A673 (cell line): ENCODE measurements at regions not wholly inside any gene's neighbourhood (a gene's known extent, or its start where the extent isn't known, plus 50 kb on each side); places are given as distances from the start of the nearest gene placed in this dataset.

Experiments
- BruUV-seq: library from RNA; stranded (reverse); fragments of 400-500 nt; replicated peaks from 2 replicates; lab custom pipeline; 2021; lab: Mats Ljungman, UMichigan
- CTCF ChIA-PET: fragments of 300-600 bp; sonication (Branson Sonifier 250); formaldehyde crosslinking; loops from one replicate; lab custom pipeline; 2022; ENCODE audit warnings: antibody characterized with exemption; lab: Charles Lee
- POLR2A ChIA-PET: fragments of 300-600 bp; sonication (Branson Sonifier 250); formaldehyde crosslinking; loops from one replicate; lab custom pipeline; 2022; ENCODE audit warnings: antibody characterized with exemption; ENCODE audit not compliant: low non-redundant PET; lab: Charles Lee
- DNase-seq: peaks from one replicate; pipeline ENCODE4 v3.0.0-alpha.2; 2015; ENCODE audit warnings: low spot score
- H3K27ac ChIP-seq: fragments of 200-600 bp; sonication (generic); 2 replicates; pipeline ENCODE4 v1.5.1; 2016; ENCODE audit warnings: mixed run types, low read depth, mild to moderate bottlenecking, mixed read lengths, antibody characterized with exemption, low read length; ENCODE audit not compliant: poor library complexity, severe bottlenecking
- H3K27me3 ChIP-seq: fragments of 200-600 bp; sonication (generic); replicated peaks from 2 replicates; pipeline ENCODE4 v1.6.1; 2017; ENCODE audit warnings: mixed run types, low read depth, mild to moderate bottlenecking, mixed read lengths, antibody characterized with exemption, low read length; ENCODE audit not compliant: insufficient read depth, poor library complexity
- H3K36me3 ChIP-seq: fragments of 200-600 bp; sonication (generic); 2 replicates; pipeline ENCODE4 v1.6.1; 2016; ENCODE audit warnings: mixed run types, mild to moderate bottlenecking, mixed read lengths, antibody characterized with exemption, low read length; ENCODE audit not compliant: insufficient read depth, poor library complexity, severe bottlenecking
- H3K4me1 ChIP-seq: fragments of 200-600 bp; sonication (generic); 2 replicates; pipeline ENCODE4 v1.6.1; 2017; ENCODE audit warnings: mixed run types, mild to moderate bottlenecking, mixed read lengths, antibody characterized with exemption, low read length; ENCODE audit not compliant: insufficient read depth, poor library complexity, severe bottlenecking
- H3K4me3 ChIP-seq: fragments of 200-600 bp; sonication (generic); 2 replicates; pipeline ENCODE4 v1.5.1; 2016; ENCODE audit warnings: low read depth, mixed run types, mild to moderate bottlenecking, mixed read lengths, low read length; ENCODE audit not compliant: poor library complexity, severe bottlenecking
- H3K9me3 ChIP-seq: fragments of 200-600 bp; sonication (generic); 2 replicates; pipeline ENCODE4 v1.6.1; 2016; ENCODE audit warnings: mixed run types, low read depth, mild to moderate bottlenecking, mixed read lengths, antibody characterized with exemption, low read length; ENCODE audit not compliant: poor library complexity, severe bottlenecking
- CTCF ChIP-seq: fragments of 300-800, 200-600 bp; sonication (generic); conservative IDR thresholded peaks from 2 replicates; pipeline ENCODE4 v1.5.1; 2017; ENCODE audit warnings: low read depth, mild to moderate bottlenecking, antibody characterized with exemption, low read length, moderate library complexity, mixed read lengths
- EZH2 ChIP-seq: fragments of 200-600 bp; sonication (generic); IDR thresholded peaks from 2 replicates; pipeline ENCODE4 v1.6.1; 2017; ENCODE audit warnings: borderline replicate concordance, low read depth, mild to moderate bottlenecking, mixed read lengths, antibody characterized with exemption, low read length; ENCODE audit not compliant: poor library complexity, severe bottlenecking
- intact Hi-C: fragments of 100-400 bp; cut with micrococcal nuclease; formaldehyde crosslinking; loops from one replicate; pipeline ENCODE4 v1.10.0; 2022; ENCODE audit not compliant: unreplicated experiment

GRCh38 chr12:115760231-115760630 is 517.3 kb downstream of the MED13L start:
- no peaks in the 10 kb centered on the region for H3K36me3 ChIP-seq
- no peaks in the 10 kb centered on the region for H3K4me1 ChIP-seq
- DNase-seq, result no peak
- H3K27me3 ChIP-seq, result peaks cover 34% of the 10 kb centered on the region
- no peak overlapping the region for H3K27ac ChIP-seq
- ChIA-PET POLR2A (no interaction called here), CTCF (no interaction called here)
- intact Hi-C loops, result no loop called here
- no TSS peak for BruUV-seq
- no peak for TF ChIP-seq CTCF
- no peak for TF ChIP-seq EZH2
- H3K4me3 ChIP-seq, result no peak overlapping the region
- no peaks in the 10 kb centered on the region for H3K9me3 ChIP-seq

GRCh38 chr12:115758877-115759620 is 518.4 kb downstream of the MED13L start:
- no peak for DNase-seq
- no peaks in the 10 kb centered on the region for H3K36me3 ChIP-seq
- peaks cover 46% of the 10 kb centered on the region for H3K27me3 ChIP-seq
- ChIA-PET CTCF (no interaction called here), POLR2A (no interaction called here)
- TF ChIP-seq EZH2, result no peak
- TF ChIP-seq CTCF, result no peak
- no TSS peak for BruUV-seq
- H3K27ac ChIP-seq, result no peak overlapping the region
- no peaks in the 10 kb centered on the region for H3K4me1 ChIP-seq
- H3K9me3 ChIP-seq, result no peaks in the 10 kb centered on the region
- intact Hi-C loops, result no loop called here
- H3K4me3 ChIP-seq, result no peak overlapping the region

- intact Hi-C loops, result no loop called here
- Histone ChIP-seq H3K9me3 (no peaks in the 10 kb centered on the region), H3K4me3 (no peak overlapping the region), H3K36me3 (no peaks in the 10 kb centered on the region), H3K4me1 (no peaks in the 10 kb centered on the region), H3K27ac (no peak overlapping the region), H3K27me3 (peaks cover 46% of the 10 kb centered on the region)
- CTCF ChIA-PET, result no interaction called here
- BruUV-seq, result no TSS peak
- TF ChIP-seq EZH2 (no peak), CTCF (no peak)
- POLR2A ChIA-PET, result no interaction called here
- no peak for DNase-seq
Observed at GRCh38 chr12:115758183-115758582, 519.3 kb downstream of the MED13L start.
